ENCODE measurements at regions not wholly inside any gene's neighbourhood (a gene's known extent, or its start where the extent isn't known, plus 50 kb on each side); places are given as distances from the start of the nearest gene placed in this dataset.
"Not testable (repeated sequence)": the region's sequence is repeated elsewhere in the genome, so short reads cannot be mapped to it uniquely, and the experiment has no call there.

DNA sequence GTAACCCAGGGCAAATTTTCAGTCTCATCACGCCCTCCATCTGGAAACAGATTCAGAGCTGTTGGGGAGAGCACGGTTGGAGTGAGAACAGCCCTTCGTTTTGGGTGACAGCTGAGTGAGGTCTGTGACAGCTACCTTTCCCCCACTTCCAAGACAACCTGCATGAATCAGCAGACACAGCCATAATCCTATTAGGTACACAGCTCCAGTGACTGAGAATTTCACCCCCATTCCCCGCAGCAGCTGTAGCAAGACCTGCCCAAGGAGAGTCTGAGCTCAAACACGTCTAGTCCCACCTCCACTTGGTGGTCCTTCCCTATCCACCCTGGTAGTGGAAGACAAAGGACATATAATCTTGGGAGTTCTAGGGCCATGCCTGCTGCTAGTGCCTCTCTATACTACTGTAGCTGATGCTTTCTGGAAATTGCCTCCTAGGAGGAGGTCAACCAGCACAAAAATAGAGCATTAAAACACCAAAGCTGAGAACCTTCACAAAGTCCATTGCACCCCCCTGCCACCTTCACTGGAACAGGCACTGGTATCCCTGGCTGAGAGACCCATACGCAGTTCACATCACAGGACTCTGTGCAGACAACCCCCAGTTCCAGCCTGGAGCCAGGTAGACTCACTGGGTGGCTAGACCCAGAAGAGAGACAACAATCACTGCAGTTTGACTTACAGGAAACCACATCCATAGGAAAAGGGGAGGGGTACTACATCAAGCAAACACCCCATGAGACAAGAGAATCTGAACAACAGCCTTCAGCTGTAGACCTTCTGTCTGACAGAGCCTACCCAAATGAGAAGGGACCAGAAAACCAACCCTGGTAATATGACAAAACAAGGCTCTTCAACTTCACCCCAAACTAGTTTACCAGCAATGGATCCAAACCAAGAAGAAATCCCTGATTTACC lies 448.6 kb upstream of the CBLB start:
- no peak for DNase-seq (ENCODE audit: low spot score)

DNA sequence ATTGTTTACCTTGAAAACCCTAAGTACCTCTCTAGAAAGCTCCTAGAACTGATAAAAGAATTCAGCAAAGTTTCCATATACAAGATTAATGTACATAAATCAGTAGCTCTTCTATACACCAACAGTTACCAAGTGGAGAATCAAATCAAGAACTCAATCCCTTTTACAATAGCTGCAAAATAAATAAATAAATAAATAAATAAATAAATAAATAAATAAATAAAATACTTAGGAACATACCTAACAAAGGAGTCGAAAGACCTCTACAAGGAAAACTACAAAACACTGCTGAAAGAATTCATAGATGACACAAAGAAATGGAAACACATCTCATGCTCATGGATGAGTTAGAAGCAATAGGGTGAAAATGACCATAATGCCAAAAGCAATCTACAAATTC lies 452.6 kb upstream of the CBLB start:
- not testable (repeated sequence) for DNase-seq (ENCODE audit: low spot score)

- DNase-seq (ENCODE audit: low spot score): no peak
These were observed 454.8 kb upstream of the CBLB start for GRCh38 chr3:106323586-106323985.

- no peak for DNase-seq (ENCODE audit: low spot score)
These were observed 458.3 kb upstream of the CBLB start for GRCh38 chr3:106326941-106327695.

DNA sequence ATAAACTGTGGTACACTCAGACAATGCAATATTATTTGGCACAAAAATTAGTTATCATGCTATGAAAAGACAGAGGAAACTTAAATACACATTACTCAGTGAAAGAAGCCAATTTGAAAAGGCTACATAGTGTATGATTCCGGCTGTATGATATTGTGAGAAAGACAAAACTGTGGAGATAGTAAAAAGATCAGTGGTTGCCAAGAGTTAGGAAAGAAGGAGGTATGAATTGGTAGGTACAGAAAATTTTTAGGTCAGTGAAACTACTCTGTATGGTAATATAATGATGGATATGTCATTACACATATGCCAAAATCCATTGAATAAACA lies 458.8 kb upstream of the CBLB start:
- DNase-seq (ENCODE audit: low spot score): no peak

- DNase-seq (ENCODE audit: low spot score): no peak
These were observed 459.4 kb upstream of the CBLB start for GRCh38 chr3:106328224-106328623.

DNA sequence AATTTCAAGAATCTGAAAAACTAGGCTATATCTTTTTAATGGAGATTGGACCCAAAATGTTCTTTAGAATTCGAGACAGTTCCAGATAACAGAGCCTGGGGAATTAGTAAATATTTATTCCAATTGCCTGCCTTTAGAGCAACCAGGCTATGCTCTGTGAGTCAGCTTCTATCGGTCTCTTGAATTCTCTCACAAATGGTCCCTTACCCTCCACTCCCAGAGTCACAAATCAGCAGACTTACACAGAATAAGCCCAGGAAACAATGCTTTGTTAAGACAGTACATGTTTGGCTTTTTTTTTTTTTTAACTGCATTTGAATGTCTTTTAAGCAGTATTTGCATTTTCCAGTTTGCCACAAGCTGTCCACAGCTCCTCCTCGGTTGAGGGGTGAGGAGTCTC lies 460.7 kb upstream of the CBLB start:
- DNase-seq (ENCODE audit: low spot score): no peak

GRCh38 chr3:106331636-106332035 lies 462.8 kb upstream of the CBLB start:
- no peak for DNase-seq (ENCODE audit: low spot score)

DNA sequence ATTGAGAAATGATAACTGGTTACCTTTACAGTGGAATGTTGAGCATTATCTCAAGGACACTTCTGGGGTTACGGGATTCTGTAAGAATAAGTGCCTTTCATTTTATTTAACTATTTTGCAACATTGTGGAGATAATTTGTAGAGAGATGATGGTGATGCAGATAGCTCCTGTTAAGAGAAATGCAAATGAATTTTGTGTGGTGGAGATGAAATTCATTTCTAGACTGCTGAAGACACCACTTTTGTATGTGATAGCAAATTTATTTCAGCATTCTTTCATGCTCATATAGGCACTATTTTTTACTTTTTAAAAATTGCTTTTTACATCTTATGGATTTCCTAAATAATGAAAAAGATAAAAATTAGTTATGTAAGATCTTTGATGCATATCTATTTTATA lies 463.3 kb upstream of the CBLB start:
- DNase-seq (ENCODE audit: low spot score): no peak

- no peak for DNase-seq (ENCODE audit: low spot score)
These were observed 464.1 kb upstream of the CBLB start for GRCh38 chr3:106332884-106333283.

DNA sequence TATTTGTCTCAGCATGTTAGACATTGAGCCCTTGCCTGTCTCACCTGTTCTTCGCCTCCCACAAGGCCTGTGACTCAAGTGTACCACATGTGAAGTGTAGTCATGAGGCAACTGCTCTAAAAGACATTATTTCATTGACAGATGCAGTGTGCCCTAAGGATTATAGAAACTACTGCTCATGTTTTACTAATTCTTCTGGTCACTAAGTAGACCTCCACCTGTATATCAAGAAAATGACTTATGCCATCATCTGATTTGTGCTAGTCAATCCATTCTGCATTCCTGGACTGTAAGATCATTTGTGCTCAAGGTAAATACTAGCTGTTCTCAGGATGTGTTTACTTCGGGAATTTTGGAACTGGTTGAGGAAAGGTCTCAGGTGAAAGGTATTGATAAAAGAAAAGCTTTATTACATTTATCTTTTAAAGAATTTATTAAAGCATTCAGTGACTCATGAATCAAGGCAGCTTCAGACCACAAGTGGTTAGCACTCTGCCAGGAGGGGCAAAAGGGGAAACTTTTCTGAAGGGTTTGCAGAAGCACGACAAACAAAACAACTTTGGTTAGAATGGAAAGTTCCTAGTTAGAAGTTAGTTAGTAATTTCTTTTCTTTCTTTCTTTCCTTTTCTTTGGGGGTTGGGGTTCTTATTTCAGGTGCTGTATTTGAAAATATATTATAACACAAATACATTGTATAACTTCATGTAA lies 465.3 kb upstream of the CBLB start:
- peak; percentile 51 for DNase-seq (ENCODE audit: low spot score)

DNA sequence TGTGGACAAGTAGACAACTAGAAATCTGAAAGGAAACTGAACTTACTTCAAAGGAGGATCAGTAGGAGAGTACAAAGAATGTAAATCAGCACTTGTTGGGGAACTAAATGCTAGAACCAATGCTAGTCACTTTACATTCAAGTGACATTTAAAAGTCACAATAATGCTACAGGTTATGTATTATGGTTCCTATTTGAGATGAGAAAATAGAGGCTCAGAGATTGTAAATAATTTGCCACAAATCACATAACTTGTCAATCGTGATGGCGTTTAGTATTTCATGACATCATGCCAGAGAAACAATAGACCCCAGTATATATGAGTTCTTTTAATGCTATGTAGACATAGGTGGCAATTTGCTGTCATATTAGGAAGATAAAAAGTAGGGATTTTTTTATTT lies 467.8 kb upstream of the CBLB start:
- DNase-seq (ENCODE audit: low spot score): no peak

DNA sequence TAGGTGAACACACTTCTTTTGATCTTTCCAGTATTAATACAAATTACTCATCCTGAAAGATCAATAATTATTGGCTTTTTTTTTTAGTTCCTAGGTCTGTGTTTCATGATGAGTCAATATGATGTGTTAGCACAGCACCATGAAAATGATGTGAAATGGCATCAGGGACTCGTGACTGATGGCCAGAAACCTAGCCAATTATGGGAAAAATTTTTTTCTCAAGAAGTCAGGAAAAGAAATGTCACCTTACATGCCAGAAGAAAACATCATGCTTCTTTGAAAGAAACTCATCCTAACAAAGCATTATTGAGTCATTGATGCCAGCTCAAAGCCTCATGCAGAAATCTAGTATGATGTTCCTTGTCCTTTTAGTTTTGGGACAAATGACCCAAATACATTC lies 468.3 kb upstream of the CBLB start:
- DNase-seq (ENCODE audit: low spot score): no peak

DNA sequence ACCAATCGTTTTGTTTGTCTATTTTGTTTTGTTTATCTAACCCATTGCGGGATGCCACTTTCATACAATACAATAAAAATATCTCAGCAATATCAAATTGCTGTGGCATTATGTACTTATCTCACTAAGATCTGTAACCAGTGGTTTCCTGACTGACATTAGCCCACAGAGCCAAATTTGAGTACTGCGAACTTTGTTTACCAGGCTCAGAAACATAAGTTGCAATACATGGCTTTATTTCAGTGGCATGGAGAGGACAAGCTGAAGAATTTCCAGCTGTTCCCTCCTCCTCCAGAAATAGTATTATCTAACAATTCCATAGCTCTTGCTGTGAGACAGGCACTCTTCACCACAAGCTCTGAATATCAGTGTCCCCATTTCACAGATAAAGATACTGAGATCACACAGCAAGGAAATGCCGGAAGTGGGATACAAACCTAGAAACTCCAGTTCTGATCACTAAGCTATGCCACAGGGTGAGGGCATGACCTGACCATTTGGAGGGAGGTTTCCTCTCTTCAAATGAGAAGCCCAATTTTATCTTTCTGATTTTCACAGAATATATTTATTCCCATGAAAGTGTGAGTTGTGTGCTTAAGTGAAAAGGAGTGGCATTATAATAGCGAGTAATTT lies 469.9 kb upstream of the CBLB start:
- DNase-seq (ENCODE audit: low spot score): peak; percentile 40

DNA sequence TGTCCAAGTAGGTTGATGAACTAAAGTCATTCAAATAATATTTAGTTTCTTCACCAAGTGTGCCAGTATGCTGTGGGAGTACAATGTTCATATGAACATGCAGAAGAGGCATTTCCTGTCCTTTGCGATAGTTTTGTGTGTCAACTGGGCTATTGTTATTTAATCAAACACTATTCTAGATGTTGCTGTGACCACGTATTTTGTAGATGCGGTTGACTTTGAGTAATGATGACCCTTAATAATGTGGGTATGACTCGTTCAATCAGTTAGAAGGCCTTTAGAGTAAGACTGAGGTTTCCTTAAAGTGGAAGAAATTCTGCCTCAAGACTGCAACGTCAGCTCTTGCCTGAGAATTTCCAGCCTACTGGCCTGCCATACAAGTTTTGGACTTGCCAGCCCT lies 470.7 kb upstream of the CBLB start:
- no peak for DNase-seq (ENCODE audit: low spot score)

DNA sequence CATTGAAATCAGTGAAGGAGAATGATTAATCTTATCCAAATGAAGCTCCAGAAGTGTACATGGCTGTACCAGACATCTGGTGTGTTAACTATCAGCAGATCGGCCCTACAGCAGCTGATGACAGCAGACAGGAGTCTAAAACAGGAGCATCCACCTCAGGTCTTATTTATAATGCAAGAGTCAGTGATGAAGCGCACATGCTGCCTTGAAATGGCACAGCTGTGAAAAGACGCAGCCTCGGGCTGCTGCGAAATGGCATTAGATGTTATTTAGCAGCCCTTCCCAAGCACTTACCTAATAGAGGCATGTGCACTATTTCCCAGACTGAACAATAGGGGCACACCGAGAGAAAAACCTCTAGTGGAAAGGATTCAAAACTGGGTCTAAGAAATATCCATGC lies 472.3 kb upstream of the CBLB start:
- no peak for DNase-seq (ENCODE audit: low spot score)

DNA sequence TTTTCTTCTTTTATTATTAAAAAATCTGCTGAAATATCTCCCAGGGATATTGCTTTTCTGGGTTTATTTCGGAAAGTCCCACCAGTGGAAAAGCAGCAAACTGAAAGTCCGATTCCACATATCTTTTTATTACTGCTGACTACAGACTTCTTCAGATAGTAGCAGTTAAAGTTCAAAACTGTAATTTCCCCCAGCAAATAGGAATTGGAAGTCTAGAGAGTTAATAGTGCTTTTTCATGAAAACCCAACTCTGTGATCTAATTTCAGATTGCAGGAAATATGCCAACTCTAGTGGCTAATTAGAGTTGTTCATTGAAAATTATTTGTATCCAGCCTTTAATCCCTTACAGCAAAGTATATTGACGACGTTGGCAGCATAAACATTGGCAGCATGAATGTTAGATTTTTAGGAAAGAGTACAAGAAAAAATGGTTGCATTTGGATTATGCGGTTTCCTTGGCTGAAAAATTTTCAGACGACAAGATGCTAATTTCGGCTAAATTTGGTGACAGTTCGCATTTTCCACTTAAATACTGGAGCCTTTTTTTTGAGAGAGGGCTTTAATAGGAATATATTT lies 472.9 kb upstream of the CBLB start:
- DNase-seq (ENCODE audit: low spot score): no peak

- no peak for DNase-seq (ENCODE audit: low spot score)
These were observed 473.6 kb upstream of the CBLB start for GRCh38 chr3:106342386-106342785.

DNA sequence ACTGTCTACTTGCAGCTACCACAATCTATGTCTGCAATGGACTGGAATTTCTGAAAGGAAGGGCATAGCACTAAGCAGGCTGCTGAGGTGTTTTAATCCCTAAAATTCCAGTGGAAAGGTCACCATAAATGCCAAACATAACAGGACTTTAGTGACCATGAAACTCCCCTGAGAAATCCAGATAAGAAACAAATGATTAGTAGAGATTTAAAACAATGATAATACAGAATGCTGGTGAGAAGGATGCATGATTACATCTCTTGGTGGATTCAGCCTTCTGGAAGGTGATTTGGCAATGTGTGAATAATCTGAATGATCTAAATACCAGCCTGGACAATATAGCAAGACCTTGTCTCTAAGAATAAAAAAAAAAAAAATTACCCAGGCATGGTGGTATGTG lies 475.0 kb upstream of the CBLB start:
- DNase-seq (ENCODE audit: low spot score): no peak

- no peak for DNase-seq (ENCODE audit: low spot score)
These were observed 476.7 kb upstream of the CBLB start for GRCh38 chr3:106345353-106346027.

GRCh38 chr3:106347350-106347749 lies 478.5 kb upstream of the CBLB start:
- no peak for DNase-seq (ENCODE audit: low spot score)

Measured in CD4-positive, alpha-beta T cell treated with Interleukin-15 for 4 hours (primary cell).